Mesodermal cell (in vitro differentiated cells): ENCODE measurements at regions not wholly inside any gene's neighbourhood (a gene's known extent, or its start where the extent isn't known, plus 50 kb on each side); places are given as distances from the start of the nearest gene placed in this dataset.

Experiments used
- H3K27ac ChIP-seq: 2 replicates; pipeline ENCODE4 v1.7.0; 2013; ENCODE audit warnings: mild to moderate bottlenecking, low read depth, low read length, moderate library complexity; ENCODE audit not compliant: severe bottlenecking
- H3K36me3 ChIP-seq: 2 replicates; pipeline ENCODE4 v1.7.1; 2013; ENCODE audit warnings: mild to moderate bottlenecking, low read length, moderate library complexity; ENCODE audit not compliant: control insufficient read depth, insufficient read depth
- H3K4me1 ChIP-seq: one replicate; pipeline ENCODE4 v1.7.1; 2013; ENCODE audit warnings: mild to moderate bottlenecking, low read length; ENCODE audit not compliant: insufficient read depth, control insufficient read depth, poor library complexity, severe bottlenecking
- H3K4me3 ChIP-seq: 2 replicates; pipeline ENCODE4 v1.7.0; 2013; ENCODE audit warnings: low read length, control low read depth, mild to moderate bottlenecking; ENCODE audit not compliant: insufficient read depth, poor library complexity, severe bottlenecking; ENCODE audit errors: extremely low read depth
- H3K9me3 ChIP-seq: 2 replicates; pipeline ENCODE4 v1.7.1; 2013; ENCODE audit warnings: mild to moderate bottlenecking, low read length, moderate library complexity; ENCODE audit not compliant: control insufficient read depth
- WGBS, 2 experiments: methylation state at CpG; one replicate each; pipeline ENCODE4 v1.1.5; 2013; ENCODE audit warnings: missing lambda C conversion rate in 2 of 2; ENCODE audit not compliant: insufficient coverage in 2 of 2; 5-methylcytosine and 5-hydroxymethylcytosine counted together

DNA sequence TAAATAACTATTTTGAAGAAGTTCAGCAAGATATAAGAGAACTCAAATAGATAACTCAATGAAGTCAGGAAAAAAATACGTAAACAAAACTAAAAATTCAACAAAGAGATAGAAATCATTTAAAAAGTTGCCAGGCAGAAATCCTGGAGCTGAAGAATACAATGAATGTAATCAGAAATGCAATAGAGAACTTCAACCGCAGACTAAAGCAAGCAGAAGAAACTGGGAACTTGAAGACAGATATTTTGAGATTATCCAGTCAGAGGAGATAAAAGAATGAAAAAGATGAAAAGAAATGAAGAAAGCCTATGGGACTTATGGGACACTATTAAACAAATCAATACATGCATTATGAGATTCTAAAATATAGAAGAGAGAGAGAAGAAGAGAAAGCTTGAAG is 129.1 kb upstream of the LPAR1 start:
- Histone ChIP-seq H3K4me1 (no peaks in the 10 kb centered on the region), H3K9me3 (no peaks in the 10 kb centered on the region), H3K27ac (no peak overlapping the region), H3K4me3 (no peak overlapping the region), H3K36me3 (no peaks in the 10 kb centered on the region)
- 100% methylated on average over 1 of the region's 2 CpGs for WGBS, 2 experiments

- no peak overlapping the region for H3K4me3 ChIP-seq
- no peaks in the 10 kb centered on the region for H3K4me1 ChIP-seq
- WGBS, 2 experiments, result 91 to 100% methylated on average over 3 of the region's 5 CpGs
These were observed 125.6 kb upstream of the LPAR1 start for GRCh38 chr9:111163716-111164389.

DNA sequence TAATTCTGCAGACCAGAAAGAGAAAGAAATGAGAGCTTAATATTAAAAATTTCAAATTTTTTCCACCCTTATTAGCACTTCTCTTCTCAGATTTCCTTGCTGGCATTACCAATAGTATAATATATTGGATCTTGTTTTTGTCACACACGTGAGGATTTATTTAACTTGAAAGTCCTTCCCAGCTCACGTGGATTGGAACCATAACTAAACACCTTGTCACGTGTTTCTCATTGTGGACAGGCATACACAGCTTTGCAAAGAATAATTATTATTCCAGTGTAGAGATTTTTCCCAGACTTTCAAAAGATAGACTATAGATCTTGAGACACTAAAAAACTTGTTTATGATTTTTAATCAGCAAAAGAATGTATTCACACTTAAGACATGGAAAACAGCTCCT is 123.8 kb upstream of the LPAR1 start:
- no peak overlapping the region for H3K27ac ChIP-seq
- H3K36me3 ChIP-seq, result no peaks in the 10 kb centered on the region
- H3K9me3 ChIP-seq, result no peaks in the 10 kb centered on the region
- WGBS, 2 experiments, result no CpG with 5 or more reads among the region's 3 CpGs
- no peak overlapping the region for H3K4me3 ChIP-seq
- no peaks in the 10 kb centered on the region for H3K4me1 ChIP-seq

More at GRCh38 chr9:111163716-111164389, 125.6 kb upstream of the LPAR1 start:
- Histone ChIP-seq H3K9me3 (no peaks in the 10 kb centered on the region), H3K27ac (no peak overlapping the region), H3K36me3 (no peaks in the 10 kb centered on the region)

DNA sequence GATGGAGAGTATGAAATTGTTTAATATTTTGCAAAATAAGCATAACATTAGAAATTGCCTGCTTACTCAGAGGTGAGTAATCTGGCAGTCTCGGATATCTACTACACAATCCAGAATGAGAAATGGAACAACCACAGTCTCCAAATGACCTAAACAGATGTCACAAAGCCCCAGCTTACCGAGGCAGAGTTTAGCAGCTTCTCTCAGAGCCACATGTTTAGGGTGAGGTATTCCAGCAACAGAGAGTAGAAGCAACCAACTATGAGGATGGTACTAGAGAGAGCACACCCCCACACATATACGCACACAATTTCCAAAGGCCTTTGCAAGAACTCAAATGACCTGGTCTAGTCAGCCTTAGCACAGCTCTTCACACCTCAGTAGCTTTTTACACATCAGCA is 122.7 kb upstream of the LPAR1 start:
- H3K36me3 ChIP-seq, result no peaks in the 10 kb centered on the region
- no peaks in the 10 kb centered on the region for H3K9me3 ChIP-seq
- whole genome bisulfite sequencing, 2 experiments, result 100% methylated on average over 2 of the region's 3 CpGs; no CpG with 5 or more reads in 1 of the 2 experiments
- H3K4me3 ChIP-seq, result no peak overlapping the region
- H3K4me1 ChIP-seq, result no peaks in the 10 kb centered on the region
- no peak overlapping the region for H3K27ac ChIP-seq

- H3K4me3 ChIP-seq, result no peak overlapping the region
- no peak overlapping the region for H3K27ac ChIP-seq
- H3K9me3 ChIP-seq, result no peaks in the 10 kb centered on the region
- no peaks in the 10 kb centered on the region for H3K36me3 ChIP-seq
- WGBS, 2 experiments, result 87 to 95% methylated on average over 2 of the region's 2 CpGs
- no peaks in the 10 kb centered on the region for H3K4me1 ChIP-seq
These were observed 120.7 kb upstream of the LPAR1 start for GRCh38 chr9:111158999-111159398.

DNA sequence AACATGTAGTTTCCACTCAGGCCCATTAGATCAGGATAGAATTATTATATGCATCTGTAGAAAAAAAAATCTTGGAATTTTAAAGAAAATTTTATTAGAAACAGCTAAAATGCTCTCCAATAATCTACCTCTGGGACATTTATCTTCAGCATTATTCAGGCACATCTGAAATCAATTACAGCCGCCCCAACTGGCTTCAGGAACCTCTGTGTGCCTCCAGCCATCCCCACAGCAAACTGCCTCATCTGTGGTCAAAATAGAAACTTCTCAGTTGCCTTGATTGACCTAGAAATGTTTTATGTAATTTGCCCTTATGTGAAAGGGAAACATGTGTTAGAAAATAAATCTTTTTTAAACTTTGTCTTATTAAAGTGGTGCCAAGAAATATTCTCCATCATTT is 120.1 kb upstream of the LPAR1 start:
- Histone ChIP-seq H3K9me3 (no peaks in the 10 kb centered on the region), H3K36me3 (no peaks in the 10 kb centered on the region), H3K4me1 (no peaks in the 10 kb centered on the region), H3K4me3 (no peak overlapping the region), H3K27ac (no peak overlapping the region)
- 100% methylated on average over 1 of the region's 1 CpG for WGBS, 2 experiments

- Histone ChIP-seq H3K4me1 (no peaks in the 10 kb centered on the region), H3K9me3 (no peaks in the 10 kb centered on the region), H3K27ac (no peak overlapping the region), H3K4me3 (no peak overlapping the region), H3K36me3 (no peaks in the 10 kb centered on the region)
- WGBS, 2 experiments, result no CpG with 5 or more reads among the region's 1 CpG
These were observed 115.9 kb upstream of the LPAR1 start for GRCh38 chr9:111154081-111154562.

- Histone ChIP-seq H3K4me3 (no peak overlapping the region), H3K4me1 (no peaks in the 10 kb centered on the region), H3K27ac (no peak overlapping the region), H3K36me3 (no peaks in the 10 kb centered on the region), H3K9me3 (no peaks in the 10 kb centered on the region)
- WGBS, 2 experiments, result no CpG with 5 or more reads among the region's 2 CpGs
These were observed 114.5 kb upstream of the LPAR1 start for GRCh38 chr9:111152614-111153406.

- WGBS, 2 experiments, result no CpG with 5 or more reads among the region's 1 CpG
- Histone ChIP-seq H3K4me1 (no peaks in the 10 kb centered on the region), H3K4me3 (no peak overlapping the region), H3K36me3 (no peaks in the 10 kb centered on the region), H3K9me3 (no peaks in the 10 kb centered on the region), H3K27ac (no peak overlapping the region)
These were observed 113.3 kb upstream of the LPAR1 start for GRCh38 chr9:111151537-111151936.

DNA sequence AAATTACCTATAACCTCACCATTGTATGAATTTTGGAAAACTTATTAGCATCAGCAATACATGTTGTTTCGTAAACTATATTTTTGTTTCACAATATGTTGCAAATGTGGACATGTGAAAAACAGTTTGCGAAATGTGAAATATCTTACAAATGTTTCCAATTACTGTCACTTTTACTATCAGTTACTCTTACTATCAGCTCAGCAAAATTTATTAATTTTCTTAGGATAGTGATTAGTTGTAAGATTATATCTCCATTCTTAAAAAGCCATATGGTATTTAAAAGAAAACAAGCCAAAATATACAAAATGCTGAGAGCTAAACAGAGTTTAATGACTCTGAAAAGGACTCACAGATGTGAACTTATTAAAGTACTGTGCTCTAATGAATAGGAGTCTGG is 111.9 kb upstream of the LPAR1 start:
- Histone ChIP-seq H3K9me3 (no peaks in the 10 kb centered on the region), H3K27ac (no peak overlapping the region), H3K4me1 (no peaks in the 10 kb centered on the region), H3K36me3 (no peaks in the 10 kb centered on the region), H3K4me3 (no peak overlapping the region)
- no CpG with 5 or more reads among the region's 2 CpGs for WGBS, 2 experiments
